NCI-H2227 treated with DMSO at 0.1 percent for 48 hours (cell line): ENCODE measurements at regions not wholly inside any gene's neighbourhood (a gene's known extent, or its start where the extent isn't known, plus 50 kb on each side); places are given as distances from the start of the nearest gene placed in this dataset.

Experiments used
- DNase-seq: peaks from one replicate; lab custom pipeline; 2025; lab: John Stamatoyannopoulos, UW

DNA sequence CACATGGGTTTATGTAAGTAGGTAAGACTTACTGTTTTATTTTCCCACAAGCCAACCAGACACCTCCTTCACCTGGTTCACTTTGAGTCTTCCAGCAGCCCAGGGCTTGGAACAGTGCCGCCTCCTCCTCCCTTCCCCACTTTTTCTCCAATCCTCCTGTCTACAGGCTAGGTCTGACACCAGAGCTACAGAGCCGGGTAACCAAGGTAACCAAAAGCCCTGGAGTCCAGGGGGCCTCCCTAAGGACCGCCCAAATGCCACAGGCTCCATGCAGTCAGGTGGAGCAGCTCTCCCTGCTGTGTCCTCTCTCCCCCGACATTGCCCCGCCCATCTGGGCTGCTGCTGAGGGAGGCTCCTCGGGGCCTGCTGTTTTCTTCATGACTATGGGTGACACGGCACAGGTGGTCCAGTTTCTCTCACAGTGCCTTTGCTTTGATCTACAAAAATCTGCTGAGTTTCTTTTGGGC is 138.0 kb upstream of the EFNA5 start:
- DNase-seq, result peak; percentile 52

DNA sequence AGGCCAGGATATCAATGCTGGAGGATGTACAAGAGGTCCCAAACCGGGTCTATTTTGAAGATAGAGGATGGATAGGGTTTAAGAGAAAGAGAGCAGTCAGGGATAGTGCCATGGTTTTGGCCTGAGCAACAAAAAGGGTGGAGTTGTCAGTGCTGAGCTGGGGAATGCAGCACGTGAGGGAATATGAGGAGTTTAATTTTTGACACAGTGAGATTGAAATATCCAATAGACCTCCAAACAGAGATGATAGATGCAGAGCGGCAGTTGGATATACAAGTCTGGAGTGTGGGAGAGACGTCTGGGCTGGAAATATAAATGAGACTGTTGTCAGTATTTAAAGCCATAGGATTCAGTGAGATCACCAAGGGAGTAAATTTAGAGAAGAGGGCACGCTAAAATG is 136.7 kb upstream of the EFNA5 start:
- DNase-seq, result no peak

DNA sequence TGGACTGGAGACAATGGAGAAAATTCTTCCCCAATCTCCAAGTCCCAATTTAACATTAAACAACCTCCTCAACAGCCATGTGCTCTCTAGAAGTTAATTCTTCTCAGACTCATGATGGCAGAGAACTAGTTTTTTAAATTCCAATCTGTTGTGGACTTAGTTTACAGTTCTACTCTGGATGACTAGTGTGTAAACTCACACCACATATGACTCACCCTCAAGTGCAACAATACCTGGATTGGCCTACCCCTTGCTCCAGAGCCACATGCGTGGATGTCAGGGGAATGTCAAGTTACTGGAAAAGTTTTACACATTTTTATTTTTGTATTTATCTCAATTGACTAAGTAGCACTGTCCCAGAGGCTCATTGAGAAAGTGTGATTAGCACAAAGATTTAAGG is 136.0 kb upstream of the EFNA5 start:
- no peak for DNase-seq

DNA sequence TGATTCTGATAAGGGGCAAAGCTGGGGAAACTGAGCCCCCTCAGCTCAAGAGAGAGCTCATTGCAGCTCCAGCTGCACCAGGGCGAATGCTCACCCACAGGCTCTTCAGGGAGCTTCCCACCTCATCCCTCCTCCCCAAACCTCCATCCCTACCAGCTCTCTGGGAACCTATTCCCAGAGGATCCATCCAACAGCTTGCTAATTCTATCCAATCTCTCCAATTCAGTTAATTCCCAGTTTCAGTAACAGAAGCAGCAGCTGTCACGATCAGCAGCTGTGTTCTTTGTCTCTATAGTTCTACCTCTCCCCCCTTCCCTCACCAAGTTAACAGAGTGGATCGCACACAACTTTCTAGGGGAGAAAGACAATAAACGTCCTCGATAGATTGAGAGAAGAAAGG is 135.5 kb upstream of the EFNA5 start:
- DNase-seq, result no peak

DNA sequence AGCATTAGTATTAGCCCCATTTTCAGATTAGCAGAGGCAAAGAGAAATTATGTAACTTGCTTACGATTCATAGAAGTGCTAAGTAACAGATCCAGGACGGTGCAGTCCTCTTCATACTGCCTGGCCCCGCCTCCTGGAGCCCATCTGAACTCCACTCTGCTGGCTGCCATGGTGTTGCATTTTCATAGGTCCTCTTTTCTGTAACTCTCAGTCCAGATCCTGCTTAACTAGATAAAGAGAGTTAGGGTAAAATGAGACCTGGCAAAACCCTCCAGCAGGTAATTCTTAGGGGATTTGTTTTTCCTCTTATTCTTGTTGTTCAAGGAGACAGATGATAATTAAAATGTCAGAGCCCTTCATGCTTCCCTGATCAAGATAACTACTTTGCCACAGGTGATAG is 135.1 kb upstream of the EFNA5 start:
- peak; percentile 6 for DNase-seq

DNA sequence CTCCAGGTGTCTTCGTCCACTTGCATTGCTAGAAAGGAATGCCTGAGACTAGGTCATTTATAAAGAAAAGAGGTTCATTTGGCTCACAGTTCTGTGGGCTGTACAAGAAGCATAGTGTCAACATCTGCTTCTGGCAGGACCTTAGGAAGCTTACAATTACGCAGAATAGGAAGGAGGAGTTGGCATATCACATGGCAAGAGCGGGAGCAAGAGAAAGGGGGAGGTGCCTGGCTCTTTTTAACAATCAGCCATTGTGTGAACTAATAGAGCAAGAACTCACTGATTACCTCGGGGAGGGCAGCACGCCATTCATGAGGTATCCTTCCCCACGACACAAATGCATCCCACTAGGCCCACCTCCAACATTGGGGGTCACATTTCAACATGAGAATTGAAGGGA is 134.4 kb upstream of the EFNA5 start:
- peak; percentile 1 for DNase-seq

DNA sequence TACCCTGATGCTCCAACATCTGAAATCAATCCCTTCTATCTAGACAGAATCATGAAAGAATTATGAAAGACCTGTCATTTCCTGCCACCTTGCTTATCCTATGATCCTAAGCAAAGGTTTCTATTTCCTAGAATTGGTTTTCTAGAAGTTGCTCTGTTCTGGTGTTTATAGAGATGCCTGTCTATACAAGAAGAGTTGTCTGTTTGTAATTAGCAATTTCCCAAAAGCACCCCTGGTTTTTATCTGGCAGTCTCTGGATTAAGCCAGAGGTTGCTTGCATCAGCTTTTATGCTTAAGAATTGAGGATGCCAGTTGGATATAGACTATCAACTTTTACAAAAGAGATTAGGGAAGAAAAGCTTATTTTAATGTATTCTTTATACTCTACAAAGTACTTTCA is 133.0 kb upstream of the EFNA5 start:
- DNase-seq, result no peak

DNA sequence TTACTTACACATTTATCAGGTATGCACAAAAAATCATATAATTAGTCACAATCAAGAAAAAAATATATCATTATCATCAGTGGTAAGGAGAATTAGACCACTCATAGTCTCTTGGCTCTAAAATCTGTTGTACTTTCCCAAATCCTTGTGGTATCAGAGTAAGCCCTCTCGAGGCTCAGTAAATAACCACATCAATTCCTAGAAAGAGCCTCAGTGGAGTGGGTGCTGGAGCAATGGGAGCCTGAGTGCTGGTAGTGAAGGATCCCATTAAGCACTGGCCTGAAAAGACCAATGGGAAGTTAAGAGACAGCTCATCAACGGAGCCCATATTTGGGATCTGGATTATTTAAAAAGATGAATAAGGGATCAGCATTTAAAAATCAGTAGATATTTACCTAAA is 130.3 kb upstream of the EFNA5 start:
- no peak for DNase-seq

DNA sequence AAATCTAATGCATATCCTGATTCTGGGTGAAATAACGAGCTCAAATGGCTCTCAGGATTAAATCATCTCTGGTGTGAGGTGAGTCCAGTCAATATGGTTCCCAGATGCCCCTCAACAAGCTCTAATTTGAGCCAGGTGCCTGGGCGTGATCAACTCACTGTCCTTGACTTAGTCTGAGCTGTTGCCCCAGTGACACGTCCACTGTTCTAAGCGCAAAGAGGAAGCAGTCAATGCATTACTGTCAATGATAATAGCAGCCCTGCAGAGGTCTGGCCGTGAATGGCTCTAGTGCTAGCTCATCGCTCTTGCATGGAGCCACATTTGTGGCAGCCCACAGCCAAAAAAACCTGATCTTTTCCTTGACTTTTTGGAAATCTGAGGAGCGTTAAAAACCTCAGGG is 128.6 kb upstream of the EFNA5 start:
- peak; percentile 52 for DNase-seq

DNA sequence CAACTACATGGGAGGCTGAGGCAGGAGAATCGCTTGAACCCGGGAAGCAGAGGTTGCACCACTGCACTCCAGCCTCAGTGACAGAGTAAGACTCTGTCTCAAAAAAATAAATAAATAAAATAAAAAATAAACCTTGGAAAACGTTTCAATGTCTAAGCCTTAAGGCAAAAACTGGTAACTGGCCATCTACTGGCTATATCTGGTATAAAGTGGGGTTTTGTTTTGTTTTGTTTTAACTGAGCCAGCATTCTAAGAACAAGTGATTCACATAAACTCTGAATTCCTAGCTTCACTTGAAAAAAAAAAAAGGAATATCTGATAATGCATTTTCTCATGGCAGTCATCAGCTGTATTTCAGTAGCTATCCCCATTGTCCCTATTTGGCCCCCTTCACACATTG is 126.1 kb upstream of the EFNA5 start:
- DNase-seq, result no peak

DNA sequence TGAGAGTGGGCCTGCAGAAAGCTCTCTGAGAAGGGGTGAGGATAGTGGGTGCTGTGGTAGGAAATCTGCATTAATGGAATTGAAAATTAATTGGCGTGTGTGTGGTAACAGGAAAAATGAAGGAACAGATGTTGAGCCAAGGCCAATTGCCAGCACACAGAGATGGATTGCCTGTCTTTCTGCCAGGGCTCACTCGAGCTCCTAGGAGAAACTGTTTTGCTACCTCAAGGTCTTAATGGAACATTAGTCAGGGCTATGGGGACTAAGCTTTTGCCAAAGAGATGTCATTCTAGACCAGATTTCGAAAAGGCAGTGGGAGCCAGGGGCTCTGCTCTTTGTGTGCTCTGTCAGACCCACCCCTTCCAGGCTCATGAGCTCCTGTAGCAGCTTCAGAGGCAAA is 124.0 kb upstream of the EFNA5 start:
- no peak for DNase-seq

DNA sequence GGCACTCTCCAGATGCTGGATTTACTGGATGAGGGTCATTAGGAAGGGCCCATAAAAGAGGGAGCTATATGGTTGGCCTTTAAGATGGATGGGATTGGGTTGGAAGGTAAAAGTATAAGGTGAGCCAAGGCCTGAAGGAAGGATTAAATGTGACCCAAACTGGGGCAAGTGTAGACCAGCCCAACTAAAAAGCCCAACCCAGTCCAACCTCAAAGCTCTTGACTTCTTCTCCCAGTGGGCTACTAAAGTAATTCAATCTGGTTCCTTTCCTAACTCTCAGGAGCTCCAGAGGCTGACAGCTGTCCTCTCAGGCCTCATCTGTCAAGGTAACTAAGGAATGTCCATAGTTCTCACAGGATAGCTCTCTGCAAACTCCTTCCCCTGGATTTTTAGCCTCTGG is 122.2 kb upstream of the EFNA5 start:
- no peak for DNase-seq

DNA sequence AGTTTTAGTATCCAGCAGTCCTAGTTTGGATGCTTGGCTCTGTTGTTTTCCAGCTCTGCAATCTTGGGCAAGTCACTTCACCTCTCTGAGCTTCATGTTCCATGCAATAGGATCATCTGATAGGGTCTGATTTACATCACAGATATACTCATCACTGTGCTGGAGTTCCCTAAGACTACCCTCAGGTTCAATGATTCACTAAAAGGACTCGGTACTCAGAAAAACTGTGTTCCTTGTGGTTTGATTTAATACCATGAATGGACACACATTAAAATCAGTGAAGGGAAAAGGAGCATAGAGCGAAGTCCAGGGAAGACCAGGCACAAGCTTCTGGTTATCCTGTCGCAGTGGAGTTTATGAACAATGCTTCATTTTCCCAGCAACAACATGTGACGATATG is 119.9 kb upstream of the EFNA5 start:
- no peak for DNase-seq

DNA sequence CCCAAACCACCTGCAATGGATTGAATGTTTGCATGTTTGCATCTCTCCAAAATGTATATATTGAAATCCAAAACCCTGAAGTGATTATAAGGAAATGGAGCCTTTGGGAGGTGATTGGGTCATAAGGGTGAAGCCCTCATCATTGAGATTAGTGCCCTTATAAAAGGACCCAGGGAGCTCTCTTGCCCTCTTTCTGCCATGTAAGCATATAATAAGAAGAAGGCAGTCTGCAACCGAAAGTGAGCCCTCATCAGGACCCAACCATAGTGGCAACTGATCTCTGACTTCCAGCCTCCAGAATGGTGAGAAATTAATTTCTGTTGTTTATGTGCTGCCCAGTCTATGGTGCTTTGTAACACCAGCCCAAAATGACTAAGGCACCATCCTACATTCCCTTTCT is 115.7 kb upstream of the EFNA5 start:
- no peak for DNase-seq

DNA sequence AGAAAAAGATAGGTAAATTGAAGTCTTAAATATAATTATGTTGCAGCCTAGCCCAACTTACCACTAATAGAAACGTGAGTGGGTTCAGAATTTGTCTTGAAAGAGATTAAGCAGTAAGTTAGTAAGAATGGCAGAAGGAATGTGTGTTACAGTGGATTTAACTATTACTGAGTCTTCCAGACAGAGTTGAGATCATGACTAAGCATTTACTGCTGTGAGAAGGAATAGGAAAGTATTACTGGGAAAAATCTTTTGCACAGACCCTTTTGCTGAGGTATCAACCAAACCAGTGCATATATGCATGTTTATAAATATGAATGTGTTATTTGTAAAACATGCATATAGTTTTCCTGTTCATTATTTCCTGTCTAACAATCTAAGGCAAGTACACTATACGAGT is 112.8 kb upstream of the EFNA5 start:
- DNase-seq, result no peak

DNA sequence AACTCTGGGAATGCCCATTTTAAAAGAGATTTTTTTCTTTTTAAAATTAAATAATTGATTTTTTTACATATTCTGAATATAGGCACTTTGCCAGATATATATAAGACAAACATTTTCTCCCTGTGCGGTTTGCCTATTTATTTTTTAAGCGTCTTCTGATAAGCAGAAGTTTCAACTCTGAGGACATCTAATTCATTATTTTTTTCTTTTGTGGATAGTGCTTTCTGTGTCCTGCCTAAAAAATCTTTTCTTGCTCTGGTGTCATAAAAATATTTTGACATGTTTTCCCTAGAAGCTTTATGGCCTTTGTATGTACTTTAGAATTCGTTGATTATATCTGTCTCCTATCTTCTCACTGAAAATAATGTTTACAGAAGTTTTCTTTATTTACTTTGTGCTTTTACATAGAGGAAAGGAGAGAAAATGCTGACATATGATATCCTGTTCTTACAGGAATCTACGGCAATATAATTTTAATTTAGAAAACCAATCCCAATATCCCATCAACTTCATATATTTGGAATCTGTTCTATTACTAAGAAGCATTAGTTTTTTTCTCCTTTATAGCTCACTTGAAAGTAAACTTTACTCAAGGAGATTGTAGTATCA is 111.9 kb upstream of the EFNA5 start:
- no peak for DNase-seq

DNA sequence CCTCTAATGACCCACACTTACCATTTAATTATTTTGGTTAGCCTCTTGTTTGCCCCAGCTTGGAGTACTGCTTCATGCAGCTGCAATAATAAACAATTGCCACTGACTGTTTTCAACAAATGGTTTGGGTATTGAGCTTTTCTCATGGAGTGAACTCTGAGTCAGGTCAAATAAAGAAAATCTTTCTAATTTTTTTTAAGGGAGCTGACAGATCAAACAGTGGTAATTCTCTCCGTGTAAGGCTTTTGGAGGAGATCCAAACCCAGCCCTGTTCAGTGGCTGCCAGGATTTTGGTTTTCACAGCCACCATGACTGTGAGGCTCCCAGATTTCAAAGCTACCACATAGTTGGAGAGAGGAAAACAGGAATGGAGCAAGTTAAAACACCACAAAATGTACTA is 110.7 kb upstream of the EFNA5 start:
- DNase-seq, result no peak

DNA sequence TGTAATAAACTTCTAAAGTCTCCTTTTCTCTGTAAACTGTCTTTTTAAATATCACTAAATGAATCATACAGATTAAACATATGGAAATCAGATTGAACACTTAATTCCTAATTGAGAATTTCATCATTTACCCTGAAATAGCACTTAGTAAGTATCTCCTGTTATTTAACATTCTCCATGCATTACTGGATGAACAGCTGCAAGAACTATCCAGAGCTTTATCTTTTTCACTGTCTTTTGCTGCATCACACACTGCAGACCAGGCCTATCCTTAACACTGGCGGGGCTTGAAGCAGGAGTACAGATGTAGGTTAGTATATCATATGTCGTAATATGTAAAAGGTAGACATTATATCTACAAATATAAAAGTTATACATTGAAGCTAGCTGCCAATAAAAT is 108.7 kb upstream of the EFNA5 start:
- no peak for DNase-seq

DNA sequence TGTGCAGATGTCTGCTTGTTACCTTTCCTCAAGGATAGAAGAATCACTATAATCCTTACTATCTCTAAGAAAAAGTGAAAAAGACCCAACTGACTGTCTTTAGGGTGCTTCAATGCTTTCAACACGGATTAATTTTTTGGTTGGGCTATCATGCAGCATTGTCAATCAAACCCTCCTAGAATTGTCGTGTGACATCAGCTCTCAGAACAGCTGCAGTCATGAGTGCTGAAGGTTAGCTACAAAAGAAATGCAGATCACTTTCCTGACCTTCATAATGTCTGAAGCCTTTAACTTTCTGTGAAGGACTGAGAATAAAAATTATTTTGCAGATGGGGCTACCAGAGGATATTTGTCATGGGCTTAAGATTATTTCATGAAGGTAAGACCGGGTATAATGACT is 107.9 kb upstream of the EFNA5 start:
- no peak for DNase-seq

DNA sequence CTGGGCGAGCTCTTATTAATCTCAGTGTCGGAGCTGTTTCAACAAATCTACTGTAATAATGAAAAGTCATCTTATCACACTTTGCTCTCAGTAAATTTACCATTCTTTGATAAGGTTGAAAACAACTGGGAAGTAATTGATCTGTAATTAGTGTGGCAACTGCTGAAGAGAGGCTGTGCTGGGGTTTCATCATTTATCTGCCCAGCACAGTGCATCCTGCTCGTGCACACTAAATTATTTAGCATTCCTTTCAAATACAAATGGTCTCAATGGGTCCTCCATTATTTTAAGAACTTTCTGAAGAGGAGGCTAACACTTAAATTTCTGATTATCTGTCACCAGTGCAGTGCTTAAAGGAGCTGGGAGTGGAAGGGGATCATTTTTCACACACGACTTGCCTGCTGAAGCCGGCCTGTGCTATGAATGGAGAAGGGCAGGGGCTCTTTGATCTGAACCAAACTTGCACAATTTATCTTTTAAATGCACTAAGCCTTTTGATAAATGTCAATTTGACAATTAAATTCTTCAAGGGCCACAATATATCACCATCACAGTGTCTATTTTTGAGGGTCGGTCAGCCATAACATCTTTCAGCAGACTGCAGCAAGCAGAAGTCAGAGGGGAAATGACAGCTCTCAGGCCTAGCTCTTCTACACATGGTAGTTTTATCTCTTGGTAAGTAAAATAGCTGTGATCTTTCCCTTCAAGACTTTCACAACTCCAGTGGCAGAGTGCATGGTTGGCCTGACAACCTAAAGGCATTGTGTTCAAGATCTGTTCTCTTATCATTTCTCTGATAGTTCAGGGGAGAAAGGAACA is 106.4 kb upstream of the EFNA5 start:
- no peak for DNase-seq

DNA sequence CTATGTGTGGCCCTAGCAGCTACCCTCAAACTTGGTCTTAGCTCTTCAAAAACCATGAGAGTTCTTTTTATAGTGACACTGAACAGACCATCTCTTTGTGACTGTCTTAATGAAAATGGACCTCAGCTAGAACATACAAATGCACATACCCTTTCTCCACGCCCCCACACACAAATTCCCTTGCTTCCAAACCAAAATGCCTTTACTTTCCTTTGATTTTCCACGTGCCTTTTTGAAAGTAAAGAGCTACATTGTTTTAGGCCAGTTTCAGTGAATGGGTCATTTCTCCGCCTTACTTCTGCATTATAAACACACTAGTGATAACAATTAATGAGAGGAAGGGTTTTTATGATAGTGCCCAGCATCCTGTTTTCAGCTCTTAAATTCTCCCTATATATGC is 105.8 kb upstream of the EFNA5 start:
- no peak for DNase-seq

DNA sequence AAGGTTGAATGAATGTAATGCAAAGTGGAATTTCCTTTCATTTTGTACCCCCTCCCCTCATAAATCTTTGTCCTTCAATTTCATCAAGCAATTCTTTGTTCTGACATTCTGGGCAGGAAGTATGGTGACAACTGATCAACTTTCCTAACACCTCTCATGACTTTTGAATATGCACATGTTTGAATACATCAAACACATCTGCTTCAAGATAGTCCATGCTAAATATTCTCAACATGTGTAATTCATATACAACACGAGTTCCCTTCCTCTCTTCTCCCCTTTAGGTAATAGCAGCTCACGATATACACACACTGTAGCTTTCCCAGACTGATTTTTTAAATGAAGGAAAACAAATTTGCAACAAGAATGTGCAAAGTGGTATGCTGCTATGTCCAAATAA is 103.6 kb upstream of the EFNA5 start:
- DNase-seq, result no peak

DNA sequence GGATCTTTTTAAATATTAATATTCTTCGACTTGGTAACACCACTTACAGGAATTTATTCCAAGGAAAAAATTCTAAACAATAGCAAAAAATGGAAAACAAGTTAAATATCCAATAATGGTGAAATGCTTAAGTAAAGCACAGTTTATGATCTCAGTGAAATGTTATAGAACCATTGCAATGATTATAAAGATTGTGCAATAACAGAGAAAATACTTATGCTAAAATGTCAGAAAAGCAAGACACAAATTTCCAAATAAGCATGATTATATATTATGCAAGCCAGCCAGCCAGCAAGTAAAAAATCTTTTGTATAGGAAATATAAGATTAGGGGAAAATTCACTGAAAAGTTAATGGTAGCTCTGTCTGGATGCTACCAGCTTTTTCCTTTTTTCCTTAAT is 102.7 kb upstream of the EFNA5 start:
- DNase-seq, result no peak
